ENCODE measurements at regions not wholly inside any gene's neighbourhood (a gene's known extent, or its start where the extent isn't known, plus 50 kb on each side); places are given as distances from the start of the nearest gene placed in this dataset.

DNA sequence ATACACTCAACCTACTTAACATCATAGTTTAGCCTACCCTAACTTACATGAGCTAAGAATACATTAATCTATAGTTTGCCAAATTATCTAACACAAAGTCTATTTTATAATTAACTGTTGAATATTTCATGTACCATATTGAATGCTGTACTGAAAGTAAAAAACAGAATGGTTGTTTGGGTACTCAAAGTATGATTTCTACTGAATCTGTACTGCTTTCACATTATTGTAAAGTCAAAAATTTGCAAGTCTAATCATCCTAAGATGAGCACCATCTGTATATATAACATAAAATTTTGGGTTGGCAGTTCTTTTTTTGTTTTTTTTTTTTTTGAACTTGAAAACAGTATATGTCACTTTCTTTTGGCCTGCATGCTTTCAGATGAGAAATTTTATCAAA, 1212.6 kb downstream of the SLITRK5 start:
- no peak for DNase-seq (ENCODE audit: low spot score)

GRCh38 chr13:88887045-88887662, 1216.0 kb downstream of the SLITRK5 start:
- DNase-seq (ENCODE audit: low spot score), result no peak

DNA sequence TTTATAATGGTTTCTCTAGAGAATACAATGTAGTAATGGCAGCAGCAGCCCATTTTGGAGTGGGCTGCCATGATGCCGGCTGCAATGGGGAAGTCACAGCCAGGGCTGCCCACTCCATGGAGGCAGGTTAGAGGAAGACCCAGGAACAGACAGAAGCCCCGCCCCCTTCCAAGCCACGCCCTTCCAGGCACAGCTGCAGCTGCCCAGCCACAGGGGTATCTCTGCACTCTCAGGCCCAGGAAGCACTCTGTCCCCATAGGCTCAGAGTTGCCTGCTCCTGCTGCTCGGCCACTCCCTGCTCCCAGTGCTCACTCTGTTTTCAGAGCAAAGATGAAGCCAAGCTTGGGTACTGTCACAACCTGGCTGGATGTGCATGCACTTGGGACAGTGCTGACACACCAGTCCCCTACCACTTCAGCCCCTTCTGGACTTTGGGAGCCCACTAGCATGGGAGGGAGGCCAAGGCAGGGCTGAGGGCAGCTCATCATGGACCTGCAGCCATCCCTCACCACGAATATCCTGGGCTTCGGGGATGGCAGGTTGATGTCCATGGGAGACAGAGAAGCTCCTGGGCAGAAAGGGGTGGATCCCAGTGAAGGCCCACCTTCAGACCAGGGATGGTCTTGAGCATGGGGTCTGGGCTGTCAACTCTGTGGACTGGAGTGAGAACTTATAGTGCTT, 1224.2 kb downstream of the SLITRK5 start:
- no peak for DNase-seq (ENCODE audit: low spot score)

GRCh38 chr13:88896466-88896865, 1225.3 kb downstream of the SLITRK5 start:
- DNase-seq (ENCODE audit: low spot score), result no peak

- DNase-seq (ENCODE audit: low spot score), result no peak
Observed at GRCh38 chr13:88908961-88909441, 1237.8 kb downstream of the SLITRK5 start.

- no peak for DNase-seq (ENCODE audit: low spot score)
Observed at GRCh38 chr13:88919970-88920628, 1248.9 kb downstream of the SLITRK5 start.

DNA sequence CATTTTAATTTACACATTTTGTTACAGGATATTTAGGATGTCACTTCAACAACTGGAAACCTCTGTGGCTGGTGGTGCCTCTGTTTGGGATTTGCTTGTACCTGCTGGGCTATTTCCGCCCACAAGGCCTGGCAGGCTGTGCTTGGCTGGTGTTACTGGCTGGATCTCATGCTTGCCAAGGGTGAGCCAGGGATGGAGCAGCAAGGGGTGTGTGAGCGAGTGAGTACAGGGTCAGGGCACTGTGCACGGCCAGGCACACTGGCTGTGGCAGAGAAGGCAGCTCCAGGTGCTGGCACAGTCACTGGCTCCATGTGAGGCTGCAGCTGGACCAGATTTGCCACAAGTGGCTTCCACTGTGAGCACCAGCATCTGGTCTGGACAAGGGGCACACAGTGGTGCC, 1254.8 kb downstream of the SLITRK5 start:
- DNase-seq (ENCODE audit: low spot score), result no peak

- no peak for DNase-seq (ENCODE audit: low spot score)
Observed at GRCh38 chr13:88926890-88927502, 1255.8 kb downstream of the SLITRK5 start.

GRCh38 chr13:88932950-88933349, 1261.8 kb downstream of the SLITRK5 start:
- no peak for DNase-seq (ENCODE audit: low spot score)

- DNase-seq (ENCODE audit: low spot score), result no peak
Observed at GRCh38 chr13:88937384-88937783, 1266.2 kb downstream of the SLITRK5 start.

- DNase-seq (ENCODE audit: low spot score), result no peak
Observed at GRCh38 chr13:88945793-88946192, 1274.6 kb downstream of the SLITRK5 start.

DNA sequence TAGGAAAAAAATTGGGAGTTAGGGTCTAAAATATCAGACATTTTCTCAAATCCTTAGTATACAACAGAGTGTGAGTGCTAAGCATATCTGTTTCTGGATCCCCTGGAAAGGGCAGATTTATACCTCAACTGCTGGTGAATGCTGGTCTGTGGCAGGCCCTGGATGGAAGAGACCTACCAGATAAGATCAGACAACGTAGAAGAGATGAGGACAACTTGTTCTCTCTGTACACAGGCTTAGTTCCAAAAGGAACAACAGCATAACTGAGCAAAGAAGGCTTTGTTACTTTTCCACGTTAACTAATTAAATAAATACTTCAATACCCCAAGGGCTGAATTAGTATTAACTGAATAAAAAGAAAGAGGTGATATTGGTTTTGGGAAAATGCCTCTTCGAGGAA, 1277.3 kb downstream of the SLITRK5 start:
- no peak for DNase-seq (ENCODE audit: low spot score)

DNA sequence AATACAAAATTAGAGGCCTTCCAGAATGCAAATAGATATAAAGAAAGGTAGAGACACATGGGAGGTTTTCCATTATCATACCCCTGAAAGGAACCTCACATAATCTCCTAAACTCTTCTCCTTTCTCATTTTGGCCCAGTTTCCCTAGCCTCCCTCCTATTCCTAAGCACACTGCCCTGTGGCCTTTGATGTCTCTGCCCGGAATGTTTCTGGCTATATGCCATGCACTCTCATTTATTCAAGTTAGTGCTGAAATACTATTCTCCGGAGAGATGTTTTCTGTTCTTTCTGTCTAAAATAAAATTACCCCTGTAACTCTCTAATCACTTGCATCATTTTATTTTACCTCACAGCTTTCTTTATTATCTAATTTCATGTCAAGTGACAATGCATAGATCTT, 1287.7 kb downstream of the SLITRK5 start:
- no peak for DNase-seq (ENCODE audit: low spot score)

DNA sequence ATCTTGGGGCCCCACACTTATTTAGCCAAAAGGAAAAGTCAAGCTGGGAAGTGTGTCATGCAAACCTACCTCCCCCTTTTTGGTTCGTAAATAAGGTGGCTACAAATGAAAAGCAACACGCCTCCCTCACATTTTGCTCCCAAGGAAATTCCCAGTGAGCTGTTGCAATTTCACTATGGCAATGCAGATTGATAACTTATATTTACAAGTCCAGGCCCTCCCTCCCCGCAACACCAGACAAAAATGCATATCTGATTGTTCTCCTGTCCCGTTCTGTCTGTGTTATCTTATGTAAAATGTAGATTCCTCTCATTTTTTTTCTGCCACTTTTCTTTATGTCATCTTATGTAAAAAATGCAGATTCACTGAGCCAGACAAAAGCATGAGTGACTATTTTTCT, 1305.3 kb downstream of the SLITRK5 start:
- no peak for DNase-seq (ENCODE audit: low spot score)

GRCh38 chr13:88978607-88979006, 1307.4 kb downstream of the SLITRK5 start:
- no peak for DNase-seq (ENCODE audit: low spot score)

- DNase-seq (ENCODE audit: low spot score), result no peak
Observed at GRCh38 chr13:88979465-88980175, 1308.4 kb downstream of the SLITRK5 start.

- DNase-seq (ENCODE audit: low spot score), result no peak
Observed at GRCh38 chr13:89003656-89004055, 1332.5 kb downstream of the SLITRK5 start.

- DNase-seq (ENCODE audit: low spot score), result no peak
Observed at GRCh38 chr13:89011615-89012014, 1340.4 kb downstream of the SLITRK5 start.

GRCh38 chr13:89027694-89028306, 1356.6 kb downstream of the SLITRK5 start:
- no peak for DNase-seq (ENCODE audit: low spot score)

DNA sequence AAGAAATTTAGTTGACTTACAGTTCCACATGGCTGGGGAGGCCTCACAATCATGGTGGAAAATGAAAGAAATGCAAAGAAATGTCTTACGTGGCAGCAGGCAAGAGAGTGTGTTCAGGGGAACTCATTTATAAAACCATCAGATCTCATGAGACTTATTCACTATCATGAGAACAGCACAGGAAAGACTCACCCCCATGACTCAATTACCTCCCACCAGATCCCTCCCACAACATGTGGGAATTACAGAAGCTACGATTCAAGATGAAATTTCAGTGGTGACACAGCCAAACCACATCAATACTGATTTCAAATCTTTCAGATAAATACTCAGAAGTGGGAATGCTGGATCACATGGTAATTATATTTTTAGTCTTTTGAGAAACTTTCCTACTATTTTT, 1357.9 kb downstream of the SLITRK5 start:
- no peak for DNase-seq (ENCODE audit: low spot score)

- no peak for DNase-seq (ENCODE audit: low spot score)
Observed at GRCh38 chr13:89034015-89034414, 1362.8 kb downstream of the SLITRK5 start.

- no peak for DNase-seq (ENCODE audit: low spot score)
Observed at GRCh38 chr13:89052699-89053098, 1381.5 kb downstream of the SLITRK5 start.

Data from AG08396 (cell line).